ENCODE measurements at regions not wholly inside any gene's neighbourhood (a gene's known extent, or its start where the extent isn't known, plus 50 kb on each side); places are given as distances from the start of the nearest gene placed in this dataset.

DNA sequence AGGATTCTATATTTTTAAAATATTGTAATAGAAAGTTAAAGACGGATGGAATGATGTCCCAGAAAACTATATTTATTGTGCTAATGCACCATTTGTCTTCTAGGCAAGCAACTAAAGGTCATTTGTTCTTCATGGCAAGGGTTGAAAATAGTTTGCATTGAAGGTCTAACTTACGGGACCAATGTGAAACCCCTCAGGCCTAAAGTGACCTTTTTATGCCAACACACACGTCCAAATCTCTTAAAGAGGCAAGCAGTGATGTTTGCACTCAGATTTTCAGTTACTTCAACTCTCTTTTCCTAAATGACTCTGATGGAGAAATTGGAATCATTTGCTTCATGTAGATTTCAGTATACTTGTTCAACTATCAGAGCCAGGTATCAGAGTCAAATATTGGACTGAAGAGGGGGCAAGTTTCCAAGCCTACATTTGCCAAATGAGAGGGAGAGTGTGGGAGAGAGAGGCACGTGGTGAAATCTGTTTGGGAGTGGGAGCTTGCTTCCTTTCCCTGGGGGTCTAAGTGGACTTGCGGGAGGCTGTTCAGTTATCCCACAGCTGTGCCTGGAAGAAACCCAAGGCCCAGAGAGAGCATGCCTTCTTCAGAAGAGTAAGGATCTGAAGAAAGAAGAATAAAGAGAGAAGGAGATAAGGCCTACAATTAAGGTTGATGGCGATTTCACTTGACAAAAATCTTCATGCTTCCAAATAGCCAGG lies 459.8 kb downstream of the BCAT1 start:
- TF ChIP-seq, protein P1, sequence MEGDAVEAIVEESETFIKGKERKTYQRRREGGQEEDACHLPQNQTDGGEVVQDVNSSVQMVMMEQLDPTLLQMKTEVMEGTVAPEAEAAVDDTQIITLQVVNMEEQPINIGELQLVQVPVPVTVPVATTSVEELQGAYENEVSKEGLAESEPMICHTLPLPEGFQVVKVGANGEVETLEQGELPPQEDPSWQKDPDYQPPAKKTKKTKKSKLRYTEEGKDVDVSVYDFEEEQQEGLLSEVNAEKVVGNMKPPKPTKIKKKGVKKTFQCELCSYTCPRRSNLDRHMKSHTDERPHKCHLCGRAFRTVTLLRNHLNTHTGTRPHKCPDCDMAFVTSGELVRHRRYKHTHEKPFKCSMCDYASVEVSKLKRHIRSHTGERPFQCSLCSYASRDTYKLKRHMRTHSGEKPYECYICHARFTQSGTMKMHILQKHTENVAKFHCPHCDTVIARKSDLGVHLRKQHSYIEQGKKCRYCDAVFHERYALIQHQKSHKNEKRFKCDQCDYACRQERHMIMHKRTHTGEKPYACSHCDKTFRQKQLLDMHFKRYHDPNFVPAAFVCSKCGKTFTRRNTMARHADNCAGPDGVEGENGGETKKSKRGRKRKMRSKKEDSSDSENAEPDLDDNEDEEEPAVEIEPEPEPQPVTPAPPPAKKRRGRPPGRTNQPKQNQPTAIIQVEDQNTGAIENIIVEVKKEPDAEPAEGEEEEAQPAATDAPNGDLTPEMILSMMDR (conservative IDR thresholded peaks at IDR 0.05; ENCODE audit: low read depth, low read length): no peak
- no peak for TF ChIP-seq POLR2A (IDR thresholded peaks at IDR 0.05; ENCODE audit: low read depth, low read length)
- TF ChIP-seq RCOR1 (IDR thresholded peaks at IDR 0.05; ENCODE audit: insufficient replicate concordance, low read length): no peak
- no peak for TF ChIP-seq RFX5 (IDR thresholded peaks at IDR 0.05; ENCODE audit: low read depth, low read length)
- no peak for TF ChIP-seq RAD21 (IDR thresholded peaks at IDR 0.05; ENCODE audit: low read length)

Data from IMR-90 (cell line).